ENCODE measurements at regions not wholly inside any gene's neighbourhood (a gene's known extent, or its start where the extent isn't known, plus 50 kb on each side); places are given as distances from the start of the nearest gene placed in this dataset.

- no peak for TF ChIP-seq CTCF (conservative IDR thresholded peaks at IDR 0.05 in 1 of 2, IDR thresholded peaks at IDR 0.05 in 1 of 2; ENCODE audit: extremely low read depth in 1 of 2, insufficient read depth in 1 of 2, low read depth in 1 of 2, low read length in 2 of 2)
- no peak for TF ChIP-seq EZH2 (IDR thresholded peaks at IDR 0.05; ENCODE audit: borderline replicate concordance, low read length)
Measured at GRCh38 chr11:32511926-32512325, 71.7 kb upstream of the EIF3M start.
